ENCODE measurements at regions not wholly inside any gene's neighbourhood (a gene's known extent, or its start where the extent isn't known, plus 50 kb on each side); places are given as distances from the start of the nearest gene placed in this dataset.
A peak's percentile ranks its signal among the peaks of the same experiment; 100 is the strongest.
"Not testable (repeated sequence)": the region's sequence is repeated elsewhere in the genome, so short reads cannot be mapped to it uniquely, and the experiment has no call there.

DNA sequence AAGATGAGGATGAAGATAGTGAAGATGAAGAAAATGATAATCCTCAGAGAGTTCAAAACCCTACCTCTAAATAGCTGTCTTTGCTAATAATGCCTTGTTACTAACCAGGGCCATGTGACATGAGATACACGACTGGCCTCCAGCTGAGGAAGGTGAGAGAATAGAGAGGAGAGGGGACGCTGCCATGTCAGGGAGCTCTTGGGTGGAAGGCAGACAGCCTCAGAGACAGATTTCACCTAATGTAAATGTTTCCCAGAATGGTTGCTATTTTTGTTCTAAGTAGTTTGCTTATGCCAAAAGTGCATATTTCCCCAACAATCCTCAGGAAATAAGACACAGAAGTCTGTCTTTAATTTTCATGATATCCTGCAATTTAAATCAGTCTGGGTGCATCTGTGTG lies 138.4 kb downstream of the ELOVL4 start:
- no peak for DNase-seq

DNA sequence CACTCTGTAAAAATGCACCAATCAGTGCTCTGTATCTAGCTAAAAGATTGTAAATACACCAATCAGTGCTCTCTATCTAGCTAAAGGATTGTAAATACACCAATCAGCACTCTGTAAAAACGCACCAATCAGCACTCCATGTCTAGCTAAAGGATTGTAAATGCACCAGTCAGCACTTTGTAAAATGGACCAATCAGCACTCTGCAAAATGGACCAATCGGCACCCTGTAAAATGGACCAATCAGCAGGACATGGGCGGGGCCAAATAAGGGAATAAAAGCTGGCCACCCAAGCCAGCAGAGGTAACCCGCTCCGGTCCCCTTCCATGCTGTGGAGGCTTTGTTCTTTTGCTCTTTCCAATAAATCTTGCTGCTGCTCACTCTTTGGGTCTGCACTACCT lies 140.7 kb downstream of the ELOVL4 start:
- not testable (repeated sequence) for DNase-seq

- DNase-seq: no peak
Observed at GRCh38 chr6:79804732-79805131, 142.6 kb downstream of the ELOVL4 start.

DNA sequence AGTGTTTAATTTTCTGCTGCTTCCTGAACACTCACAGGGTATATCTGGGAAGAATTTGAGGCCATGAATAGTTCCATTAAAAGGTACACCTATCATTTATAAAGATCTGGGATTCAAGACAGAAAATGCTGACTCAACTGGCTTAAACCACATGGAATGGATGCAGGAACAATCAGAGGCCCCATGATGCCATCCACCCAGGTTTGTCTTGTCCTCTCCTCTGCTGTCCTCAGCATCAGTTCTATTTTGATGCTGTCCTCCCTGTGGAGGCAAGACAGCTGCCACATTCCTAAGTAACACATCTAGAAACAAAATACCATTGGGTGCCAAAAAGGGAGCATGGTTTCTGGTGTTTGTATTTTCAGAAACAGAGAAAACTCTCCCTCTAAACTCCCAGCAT lies 143.4 kb downstream of the ELOVL4 start:
- DNase-seq: no peak

- DNase-seq: no peak
Observed at GRCh38 chr6:79802657-79803300, 144.6 kb downstream of the ELOVL4 start.

- no peak for DNase-seq
Observed at GRCh38 chr6:79801362-79801761, 146.0 kb downstream of the ELOVL4 start.

- no peak for DNase-seq
Observed at GRCh38 chr6:79798841-79799240, 148.5 kb downstream of the ELOVL4 start.

DNA sequence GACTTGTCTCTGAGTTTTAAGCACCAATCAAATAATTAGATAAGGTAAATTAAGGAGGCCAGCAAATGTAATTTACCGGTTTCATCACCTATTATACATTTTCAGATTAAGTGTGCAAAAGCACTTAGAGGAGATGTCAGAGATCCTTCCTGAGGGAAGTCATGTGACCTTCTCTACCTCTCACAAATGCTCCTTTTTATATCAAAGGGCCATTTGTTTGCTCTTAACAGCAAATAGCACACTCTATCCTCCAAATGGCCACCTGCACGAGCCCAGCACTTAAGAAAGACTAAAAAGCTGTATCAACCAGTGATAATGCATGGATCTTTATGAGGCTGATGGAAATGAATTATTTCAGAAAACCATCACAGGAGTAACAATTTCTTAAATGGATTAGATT lies 149.4 kb downstream of the ELOVL4 start:
- DNase-seq: no peak

GRCh38 chr6:79797163-79797764 lies 150.1 kb downstream of the ELOVL4 start:
- no peak for DNase-seq

DNA sequence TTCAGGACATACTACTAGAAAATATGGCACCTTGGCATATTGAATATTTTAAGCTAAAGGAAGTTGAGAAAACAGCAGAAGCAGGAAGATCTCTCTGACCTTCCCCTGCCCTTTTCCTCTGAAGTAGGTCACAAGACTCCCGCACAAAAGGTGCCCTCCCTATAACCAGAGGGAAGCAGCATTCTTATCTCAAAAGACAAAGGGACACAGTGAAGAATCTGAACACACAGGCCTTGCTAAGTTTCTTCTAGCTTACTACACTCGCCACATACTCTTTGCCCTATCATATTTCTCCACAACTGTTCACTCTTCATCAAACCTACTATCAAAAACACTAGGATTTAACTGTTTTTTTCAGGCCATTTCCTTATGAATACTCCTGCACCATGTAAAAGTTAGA lies 151.2 kb downstream of the ELOVL4 start:
- no peak for DNase-seq

DNA sequence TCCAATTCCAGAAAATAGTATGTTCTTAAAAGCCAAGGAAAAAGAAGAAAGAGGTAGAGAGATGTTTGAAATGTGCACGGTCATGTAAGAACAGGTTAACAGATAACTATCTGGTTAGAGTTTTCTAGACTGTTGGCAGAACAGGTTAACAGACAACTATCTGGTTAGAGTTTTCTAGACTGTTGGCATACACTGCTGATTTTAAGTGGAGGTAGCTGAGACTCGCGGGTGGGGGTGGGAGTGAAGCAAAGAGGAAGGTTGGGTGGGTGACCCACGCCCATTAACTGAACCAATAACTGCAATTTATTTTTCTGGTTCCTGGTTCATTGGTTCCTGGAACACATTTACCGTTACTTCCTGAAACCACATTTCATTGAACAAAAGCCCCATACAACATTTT lies 157.5 kb downstream of the ELOVL4 start:
- no peak for DNase-seq

GRCh38 chr6:79788756-79789155 lies 157.6 kb downstream of the SH3BGRL2 start:
- no peak for DNase-seq

DNA sequence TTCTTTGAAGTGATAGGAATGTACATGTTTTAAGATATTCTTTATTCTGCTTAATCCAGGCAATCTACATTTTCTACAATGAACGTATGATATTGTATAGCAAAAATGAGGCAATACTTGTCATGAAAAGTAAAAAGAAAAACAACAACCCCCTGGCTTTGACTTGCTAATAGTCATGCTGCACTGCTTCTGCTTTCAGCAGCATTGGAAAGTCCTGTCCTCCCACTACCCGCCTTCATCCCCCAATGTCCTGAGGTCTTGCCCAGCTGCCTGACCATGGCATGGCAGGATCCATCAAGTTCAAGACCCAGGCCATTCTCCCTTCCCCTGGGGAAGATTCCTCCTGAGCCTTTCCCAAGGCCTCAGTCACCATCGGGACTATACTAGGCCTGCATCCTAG lies 156.5 kb downstream of the SH3BGRL2 start:
- no peak for DNase-seq

GRCh38 chr6:79784395-79784753 lies 153.2 kb downstream of the SH3BGRL2 start:
- no peak for DNase-seq

DNA sequence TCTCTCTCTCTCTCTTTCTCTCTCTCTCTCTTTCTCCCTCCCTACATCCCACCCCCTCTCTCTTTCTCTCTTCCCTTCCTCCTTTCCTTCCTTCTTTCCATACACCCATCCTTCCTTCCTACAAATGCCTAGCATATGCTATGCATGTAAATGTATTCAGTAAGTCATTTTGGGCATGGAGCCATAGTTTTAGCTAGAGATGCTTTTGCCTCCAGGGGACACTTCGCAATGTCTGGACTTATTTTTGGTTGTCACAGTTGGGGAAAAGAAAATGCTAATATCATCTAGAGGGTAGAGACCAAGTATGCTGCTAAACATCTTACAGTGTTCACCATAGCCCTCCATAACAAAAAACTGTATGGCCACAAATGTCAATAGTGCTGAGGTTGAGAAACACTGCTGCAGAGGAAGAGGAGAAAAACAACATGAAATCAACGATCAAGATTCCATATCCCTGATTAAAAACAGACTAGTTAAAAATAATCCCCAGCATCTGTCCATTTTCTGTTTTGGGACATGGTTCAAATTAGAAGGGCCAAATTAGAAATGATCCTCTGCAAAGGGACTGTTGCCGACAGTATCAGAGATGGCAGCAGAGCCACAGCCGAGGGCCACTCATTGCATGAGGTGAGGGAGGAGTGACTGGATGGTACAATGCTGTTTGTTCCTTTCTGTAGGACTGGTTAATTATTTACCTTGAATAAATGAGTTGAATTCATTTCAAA lies 152.7 kb downstream of the SH3BGRL2 start:
- no peak for DNase-seq

GRCh38 chr6:79782792-79783580 lies 151.9 kb downstream of the SH3BGRL2 start:
- DNase-seq: no peak

GRCh38 chr6:79781916-79782315 lies 150.8 kb downstream of the SH3BGRL2 start:
- DNase-seq: no peak

DNA sequence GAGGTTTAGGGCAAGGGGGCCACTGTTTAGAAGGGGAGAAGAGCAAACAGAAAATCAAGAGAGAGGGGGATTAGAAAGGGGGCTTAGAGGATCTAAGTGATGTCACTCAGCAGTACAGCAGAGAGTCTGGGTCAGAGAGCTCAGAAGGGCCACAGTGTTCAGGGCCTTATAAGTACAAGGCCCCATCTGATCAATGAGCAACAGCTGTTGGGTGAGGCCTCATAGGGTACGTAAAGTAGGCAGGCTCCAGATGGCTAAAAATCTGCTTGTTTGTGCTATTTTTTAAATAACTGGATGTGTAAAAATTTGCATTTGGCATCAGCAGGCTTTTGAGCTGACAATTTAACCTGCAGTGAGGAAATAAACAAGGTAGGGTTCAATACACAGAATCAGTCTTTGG lies 149.8 kb downstream of the SH3BGRL2 start:
- DNase-seq: no peak

GRCh38 chr6:79778816-79779215 lies 147.7 kb downstream of the SH3BGRL2 start:
- DNase-seq: no peak

- DNase-seq: peak; percentile 70
Observed at GRCh38 chr6:79777713-79778579, 146.8 kb downstream of the SH3BGRL2 start.

GRCh38 chr6:79776076-79776475 lies 144.9 kb downstream of the SH3BGRL2 start:
- no peak for DNase-seq

GRCh38 chr6:79775222-79775621 lies 144.1 kb downstream of the SH3BGRL2 start:
- no peak for DNase-seq

DNA sequence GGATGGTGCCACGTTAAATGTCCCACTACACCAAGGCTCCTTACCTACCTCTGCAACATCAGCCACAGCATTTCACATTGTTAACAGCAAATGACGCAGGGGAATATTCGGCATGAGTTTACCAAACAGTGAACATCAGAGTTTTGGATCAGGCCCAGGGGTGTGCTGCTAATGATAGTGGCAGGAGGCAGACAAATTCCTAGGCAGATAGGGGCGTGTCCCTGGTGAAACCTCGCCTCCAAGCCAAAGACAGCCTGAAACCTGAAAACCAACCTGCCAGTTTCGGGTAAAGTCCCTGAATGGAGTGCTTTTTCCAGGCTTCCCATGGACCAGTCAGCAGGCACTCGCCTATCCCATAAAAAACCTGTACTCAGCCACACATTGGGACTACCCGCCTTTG lies 133.6 kb downstream of the SH3BGRL2 start:
- no peak for DNase-seq
